ENCODE measurements at regions not wholly inside any gene's neighbourhood (a gene's known extent, or its start where the extent isn't known, plus 50 kb on each side); places are given as distances from the start of the nearest gene placed in this dataset.
"Not testable (repeated sequence)": the region's sequence is repeated elsewhere in the genome, so short reads cannot be mapped to it uniquely, and the experiment has no call there.

DNA sequence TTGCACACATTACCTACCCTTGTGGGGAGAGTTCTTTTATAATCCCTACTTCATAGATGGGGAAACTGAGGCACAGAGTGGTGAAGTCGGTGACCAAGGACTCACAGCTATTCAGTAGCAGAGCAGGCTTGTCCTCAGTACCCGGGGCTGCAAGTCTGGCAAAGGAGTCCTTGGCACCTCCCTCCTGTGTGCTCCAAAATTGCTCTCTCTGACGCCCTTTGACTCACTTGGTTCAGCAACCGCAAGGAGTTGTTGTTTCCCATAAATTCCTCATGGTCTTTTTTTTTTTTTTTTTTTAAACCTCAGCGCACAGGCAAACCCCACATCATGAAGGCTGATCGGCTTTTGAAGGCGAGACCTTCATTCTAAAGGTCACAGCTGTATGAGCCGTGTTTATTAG is 143.2 kb downstream of the CEBPB start:
- TF ChIP-seq CTCF (IDR thresholded peaks at IDR 0.05) = no peak
- no peak for ATAC-seq

DNA sequence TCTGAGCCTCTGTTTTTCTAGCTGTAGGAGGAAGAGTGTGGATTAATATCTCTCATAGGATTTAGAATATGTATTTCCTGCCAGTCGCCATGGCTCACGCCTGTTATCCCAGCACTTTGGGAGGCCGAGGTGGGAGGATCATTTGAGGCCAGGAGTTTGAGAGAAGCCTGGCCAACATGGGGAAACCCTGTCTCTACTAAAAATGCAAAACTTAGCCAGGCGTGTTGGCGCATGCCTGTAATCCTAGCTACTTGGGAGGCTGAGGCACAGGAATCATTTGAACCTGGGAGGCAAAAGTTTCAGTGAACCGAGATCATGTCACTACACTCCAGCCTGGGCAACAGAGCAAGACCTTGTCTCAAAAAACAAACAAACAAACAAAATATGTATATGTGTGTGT is 143.9 kb downstream of the CEBPB start:
- H3K27me3 ChIP-seq (ENCODE audit: insufficient read depth in 3 of 3, low read length in 2 of 3); H3K36me3 ChIP-seq (ENCODE audit: insufficient read depth in 1 of 2, low read depth in 1 of 2); H3K4me1 ChIP-seq; H3K4me3 ChIP-seq; H3K27ac ChIP-seq; H3K9me3 ChIP-seq; ATAC-seq; intact Hi-C loops (cut with DNase I); DNase-seq: not testable (repeated sequence)
- WGBS, 3 donors = 77 to 89% (median 80%) methylated on average over 6 of the region's 6 CpGs

More for the DNA sequence above, 143.2 kb downstream of the CEBPB start:
- intact Hi-C loops (cut with DNase I) = no loop called here
- H3K27ac ChIP-seq = no peak overlapping the region
- WGBS, 3 donors = 41 to 65% (median 50%) methylated on average over 8 of the region's 8 CpGs
- H3K27me3 ChIP-seq (ENCODE audit: insufficient read depth in 3 of 3, low read length in 2 of 3) = no peaks in the 10 kb centered on the region
- H3K36me3 ChIP-seq (ENCODE audit: insufficient read depth in 1 of 2, low read depth in 1 of 2) = no peaks in the 10 kb centered on the region
- peaks cover 6% of the 10 kb centered on the region for H3K4me1 ChIP-seq
- DNase-seq = no peak
- H3K9me3 ChIP-seq = no peaks in the 10 kb centered on the region
- H3K4me3 ChIP-seq = no peak overlapping the region

DNA sequence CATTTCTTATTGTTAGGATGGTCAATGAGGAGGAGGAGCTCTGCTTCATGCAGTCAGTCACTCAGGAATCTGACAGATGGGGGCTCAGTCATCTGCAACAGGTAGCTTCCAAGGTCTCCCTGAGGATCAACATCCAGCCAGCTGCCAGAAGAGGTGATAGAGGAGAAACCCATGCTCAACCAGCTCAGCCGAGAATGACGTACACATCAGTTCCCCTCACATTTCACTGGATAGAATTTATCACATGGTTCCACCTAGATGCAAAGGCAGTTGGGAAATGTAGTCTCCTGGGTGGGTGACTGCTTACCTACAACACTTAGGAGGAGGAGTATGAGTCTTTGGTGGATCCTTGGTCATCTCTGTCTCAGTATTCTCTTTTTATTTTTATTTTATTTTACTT is 144.5 kb downstream of the CEBPB start:
- intact Hi-C loops (cut with DNase I) = no loop called here
- no peak for DNase-seq
- Histone ChIP-seq H3K4me1 (peaks cover 6% of the 10 kb centered on the region), H3K27me3 (ENCODE audit: insufficient read depth in 3 of 3, low read length in 2 of 3) (no peaks in the 10 kb centered on the region), H3K27ac (no peak overlapping the region), H3K4me3 (no peak overlapping the region), H3K36me3 (ENCODE audit: insufficient read depth in 1 of 2, low read depth in 1 of 2) (no peaks in the 10 kb centered on the region), H3K9me3 (no peaks in the 10 kb centered on the region)
- TF ChIP-seq CTCF (IDR thresholded peaks at IDR 0.05) = no peak
- peak; percentile 58 to 79 (median 70) for ATAC-seq
- 8 to 39% (median 15%) methylated on average over 2 of the region's 2 CpGs for WGBS, 3 donors

- DNase-seq (no peak), ATAC-seq (peak in 2 of 4 donors; percentile 45 to 64)
- Histone ChIP-seq H3K4me1 (peaks cover 6% of the 10 kb centered on the region), H3K9me3 (no peaks in the 10 kb centered on the region), H3K27ac (no peak overlapping the region), H3K36me3 (ENCODE audit: insufficient read depth in 1 of 2, low read depth in 1 of 2) (no peaks in the 10 kb centered on the region), H3K4me3 (no peak overlapping the region), H3K27me3 (ENCODE audit: insufficient read depth in 3 of 3, low read length in 2 of 3) (no peaks in the 10 kb centered on the region)
- no peak for TF ChIP-seq CTCF (IDR thresholded peaks at IDR 0.05)
- intact Hi-C loops (cut with DNase I) = no loop called here
- WGBS, 3 donors = 68 to 73% (median 69%) methylated on average over 7 of the region's 7 CpGs
Observed at GRCh38 chr20:50335866-50336265, 145.2 kb downstream of the CEBPB start.

DNA sequence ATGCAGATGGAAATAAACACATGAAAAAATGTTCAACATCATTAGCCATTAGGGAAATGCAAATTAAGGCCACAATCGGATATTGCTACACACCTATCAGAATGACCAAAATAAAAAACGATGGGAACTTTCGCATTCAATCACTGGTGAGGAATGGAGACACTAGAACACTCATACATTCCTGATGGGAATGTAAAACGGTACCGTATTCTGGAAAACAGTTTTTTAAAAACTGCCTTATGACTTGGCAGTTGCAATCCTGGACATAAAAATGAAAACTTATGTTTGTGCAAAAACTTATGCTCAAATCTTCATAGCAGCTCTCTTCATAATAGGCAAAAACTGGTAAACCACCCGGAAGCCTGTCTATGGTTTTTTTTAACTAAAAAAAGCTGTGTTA is 146.0 kb downstream of the CEBPB start:
- Histone ChIP-seq H3K36me3 (ENCODE audit: insufficient read depth in 1 of 2, low read depth in 1 of 2) (no peaks in the 10 kb centered on the region), H3K27me3 (ENCODE audit: insufficient read depth in 3 of 3, low read length in 2 of 3) (no peaks in the 10 kb centered on the region), H3K4me3 (no peak overlapping the region), H3K27ac (no peak overlapping the region), H3K9me3 (no peaks in the 10 kb centered on the region), H3K4me1 (peaks cover 6% of the 10 kb centered on the region)
- 79 to 85% (median 80%) methylated on average over 6 of the region's 6 CpGs for WGBS, 3 donors
- ATAC-seq = no peak
- intact Hi-C loops (cut with DNase I) = no loop called here
- TF ChIP-seq CTCF (IDR thresholded peaks at IDR 0.05) = no peak
- DNase-seq = no peak
